ENCODE measurements at regions not wholly inside any gene's neighbourhood (a gene's known extent, or its start where the extent isn't known, plus 50 kb on each side); places are given as distances from the start of the nearest gene placed in this dataset.

GRCh38 chr3:48086705-48087104, 70.5 kb upstream of the MAP4 start:
- TF ChIP-seq POLR2A (IDR thresholded peaks at IDR 0.05) (no peak), EP300 (IDR thresholded peaks at IDR 0.05) (no peak), CTCF (IDR thresholded peaks at IDR 0.05) (no peak), POLR2AphosphoS5 (IDR thresholded peaks at IDR 0.05) (no peak)
- intact Hi-C loops (cut with DNase I), result no loop called here
- peak overlapping the region; percentile 96 to 100 (median 99) for H3K27ac ChIP-seq
- no peak for DNase-seq
- H3K36me3 ChIP-seq, result peaks cover 0 to 9% (median 3%) of the 10 kb centered on the region in 4 donors
- no peaks in the 10 kb centered on the region for H3K9me3 ChIP-seq
- H3K27me3 ChIP-seq, result no peaks in the 10 kb centered on the region
- H3K4me1 ChIP-seq, result peaks cover 0 to 65% (median 45%) of the 10 kb centered on the region in 4 donors
- peak overlapping the region in 3 of 4 donors; percentile 72 to 99 (median 94) for H3K4me3 ChIP-seq

- intact Hi-C loops (cut with DNase I), result loop anchor here (5.0 kb wide), 1 partner anchor 48 kb away; no protein-coding TSS in a partner anchor
- Histone ChIP-seq H3K4me1 (peaks cover 0 to 72% (median 55%) of the 10 kb centered on the region in 4 donors), H3K27ac (peak overlapping the region; percentile 96 to 100 (median 99)), H3K4me3 (no peak overlapping the region), H3K27me3 (no peaks in the 10 kb centered on the region), H3K36me3 (peaks cover 0 to 9% (median 3%) of the 10 kb centered on the region in 4 donors), H3K9me3 (no peaks in the 10 kb centered on the region)
- DNase-seq, result no peak
- WGBS, 2 donors, result 81 to 86% methylated on average over 1 of the region's 1 CpG
- TF ChIP-seq POLR2A (IDR thresholded peaks at IDR 0.05) (no peak), CTCF (IDR thresholded peaks at IDR 0.05) (no peak), EP300 (IDR thresholded peaks at IDR 0.05) (no peak), POLR2AphosphoS5 (IDR thresholded peaks at IDR 0.05) (no peak)
These were observed 68.7 kb upstream of the MAP4 start for GRCh38 chr3:48084929-48085328.

GRCh38 chr3:48084170-48084569, 68.0 kb upstream of the MAP4 start:
- no peak for DNase-seq
- no peaks in the 10 kb centered on the region for H3K27me3 ChIP-seq
- 61 to 74% methylated on average over 2 of the region's 2 CpGs for WGBS, 2 donors
- TF ChIP-seq POLR2A (IDR thresholded peaks at IDR 0.05), result no peak
- TF ChIP-seq CTCF (IDR thresholded peaks at IDR 0.05), result no peak
- TF ChIP-seq POLR2AphosphoS5 (IDR thresholded peaks at IDR 0.05), result no peak
- no peak for TF ChIP-seq EP300 (IDR thresholded peaks at IDR 0.05)
- peaks cover 0 to 9% (median 3%) of the 10 kb centered on the region in 4 donors for H3K36me3 ChIP-seq
- no peak overlapping the region for H3K4me3 ChIP-seq
- H3K27ac ChIP-seq, result peak overlapping the region; percentile 96 to 100 (median 99)
- no peaks in the 10 kb centered on the region for H3K9me3 ChIP-seq
- intact Hi-C loops (cut with DNase I), result loop anchor here (5.0 kb wide), 1 partner anchor 47 kb away; no protein-coding TSS in a partner anchor
- H3K4me1 ChIP-seq, result peaks cover 0 to 65% (median 53%) of the 10 kb centered on the region in 4 donors

- H3K4me1 ChIP-seq, result peaks cover 0 to 65% (median 55%) of the 10 kb centered on the region in 4 donors
- 51 to 92% methylated on average over 4 of the region's 4 CpGs for WGBS, 2 donors
- no peaks in the 10 kb centered on the region for H3K9me3 ChIP-seq
- no peak overlapping the region for H3K4me3 ChIP-seq
- H3K27me3 ChIP-seq, result no peaks in the 10 kb centered on the region
- H3K36me3 ChIP-seq, result peaks cover 0 to 9% (median 3%) of the 10 kb centered on the region in 4 donors
- H3K27ac ChIP-seq, result peak overlapping the region; percentile 2 to 100 (median 98)
- no peak for DNase-seq
- intact Hi-C loops (cut with DNase I), result loop anchor here (5.0 kb wide), 1 partner anchor 45 kb away; no protein-coding TSS in a partner anchor
- TF ChIP-seq POLR2A (IDR thresholded peaks at IDR 0.05), result no peak
- TF ChIP-seq CTCF (IDR thresholded peaks at IDR 0.05), result no peak
- TF ChIP-seq EP300 (IDR thresholded peaks at IDR 0.05), result no peak
- no peak for TF ChIP-seq POLR2AphosphoS5 (IDR thresholded peaks at IDR 0.05)
These were observed 66.5 kb upstream of the MAP4 start for GRCh38 chr3:48082580-48083184.

Measured in sigmoid colon (tissue), 6 donors.